IMR-90 (cell line): ENCODE measurements at regions not wholly inside any gene's neighbourhood (a gene's known extent, or its start where the extent isn't known, plus 50 kb on each side); places are given as distances from the start of the nearest gene placed in this dataset.

Source experiments
- BHLHE40 ChIP-seq: fragments of 150-350 bp; IDR thresholded peaks from 2 replicates; pipeline ENCODE4 v1.6.1; 2016; ENCODE audit warnings: mild to moderate bottlenecking, low read depth, low read length
- CTCF ChIP-seq: conservative IDR thresholded peaks from 2 replicates; pipeline ENCODE4 v1.5.1; 2012; ENCODE audit warnings: mild to moderate bottlenecking, low read depth, low read length, improper control_type of control experiment
- POLR2A ChIP-seq: IDR thresholded peaks from 2 replicates; pipeline ENCODE4 v1.6.1; 2012; ENCODE audit warnings: mild to moderate bottlenecking, low read depth, low read length

- TF ChIP-seq BHLHE40 (no peak), CTCF (no peak), POLR2A (no peak)
These were observed 102.1 kb upstream of the MXRA5 start for GRCh38 chrX:3448563-3448962.
